Adipocyte (in vitro differentiated cells): ENCODE measurements at regions not wholly inside any gene's neighbourhood (a gene's known extent, or its start where the extent isn't known, plus 50 kb on each side); places are given as distances from the start of the nearest gene placed in this dataset.

ENCODE experiments used
- DNase-seq: peaks from one replicate; pipeline ENCODE4 v3.0.0-alpha.2; 2015; ENCODE audit warnings: low read depth
- H3K27me3 ChIP-seq: replicated peaks from 2 replicates; pipeline ENCODE4 v1.7.0; 2013; ENCODE audit warnings: mild to moderate bottlenecking, low read length, moderate library complexity; ENCODE audit not compliant: control insufficient read depth, insufficient read depth
- H3K36me3 ChIP-seq: 2 replicates; pipeline ENCODE4 v1.7.0; 2013; ENCODE audit warnings: low read length, mild to moderate bottlenecking, moderate library complexity; ENCODE audit not compliant: control insufficient read depth, insufficient read depth, severe bottlenecking
- H3K4me1 ChIP-seq: 2 replicates; pipeline ENCODE4 v1.7.0; 2013; ENCODE audit warnings: mild to moderate bottlenecking, low read length, moderate library complexity; ENCODE audit not compliant: control insufficient read depth, insufficient read depth
- H3K4me3 ChIP-seq: 2 replicates; pipeline ENCODE4 v1.7.0; 2013; ENCODE audit warnings: mild to moderate bottlenecking, low read length, moderate library complexity
- H3K9ac ChIP-seq: 2 replicates; pipeline ENCODE4 v1.7.0; 2013; ENCODE audit warnings: mild to moderate bottlenecking, low read length, moderate library complexity
- H3K9me3 ChIP-seq: 2 replicates; pipeline ENCODE4 v1.7.0; 2013; ENCODE audit warnings: mild to moderate bottlenecking, low read length, moderate library complexity; ENCODE audit not compliant: control insufficient read depth

GRCh38 chr6:159107451-159108260 is 61.5 kb upstream of the FNDC1 start:
- no peaks in the 10 kb centered on the region for H3K36me3 ChIP-seq
- peaks cover 3% of the 10 kb centered on the region for H3K4me1 ChIP-seq
- H3K4me3 ChIP-seq = no peak overlapping the region
- DNase-seq = no peak
- no peak overlapping the region for H3K9ac ChIP-seq
- H3K9me3 ChIP-seq = no peaks in the 10 kb centered on the region
- peaks cover 27% of the 10 kb centered on the region for H3K27me3 ChIP-seq

GRCh38 chr6:159106627-159107241 is 61.9 kb upstream of the TAGAP start:
- Histone ChIP-seq H3K4me1 (peaks cover 3% of the 10 kb centered on the region), H3K9ac (no peak overlapping the region), H3K36me3 (no peaks in the 10 kb centered on the region), H3K4me3 (no peak overlapping the region), H3K27me3 (peaks cover 35% of the 10 kb centered on the region), H3K9me3 (no peaks in the 10 kb centered on the region)
- DNase-seq = peak; percentile 38

- Histone ChIP-seq H3K27me3 (peaks cover 41% of the 10 kb centered on the region), H3K9ac (no peak overlapping the region), H3K36me3 (no peaks in the 10 kb centered on the region), H3K9me3 (no peaks in the 10 kb centered on the region), H3K4me1 (peaks cover 3% of the 10 kb centered on the region), H3K4me3 (no peak overlapping the region)
- DNase-seq = no peak
These were observed 60.9 kb upstream of the TAGAP start for GRCh38 chr6:159105716-159106115.

GRCh38 chr6:159104931-159105330 is 60.1 kb upstream of the TAGAP start:
- Histone ChIP-seq H3K4me3 (no peak overlapping the region), H3K27me3 (peaks cover 46% of the 10 kb centered on the region), H3K36me3 (no peaks in the 10 kb centered on the region), H3K9me3 (no peaks in the 10 kb centered on the region), H3K9ac (no peak overlapping the region), H3K4me1 (no peaks in the 10 kb centered on the region)
- no peak for DNase-seq

GRCh38 chr6:159104163-159104925 is 59.6 kb upstream of the TAGAP start:
- no peaks in the 10 kb centered on the region for H3K9me3 ChIP-seq
- H3K4me1 ChIP-seq = no peaks in the 10 kb centered on the region
- H3K27me3 ChIP-seq = peaks cover 45% of the 10 kb centered on the region
- peak; percentile 70 for DNase-seq
- no peak overlapping the region for H3K4me3 ChIP-seq
- H3K9ac ChIP-seq = no peak overlapping the region
- no peaks in the 10 kb centered on the region for H3K36me3 ChIP-seq

GRCh38 chr6:159103396-159104162 is 58.8 kb upstream of the TAGAP start:
- no peaks in the 10 kb centered on the region for H3K4me1 ChIP-seq
- H3K4me3 ChIP-seq = no peak overlapping the region
- no peak for DNase-seq
- H3K9me3 ChIP-seq = no peaks in the 10 kb centered on the region
- H3K27me3 ChIP-seq = peaks cover 43% of the 10 kb centered on the region
- no peaks in the 10 kb centered on the region for H3K36me3 ChIP-seq
- H3K9ac ChIP-seq = no peak overlapping the region

- H3K36me3 ChIP-seq = no peaks in the 10 kb centered on the region
- no peak overlapping the region for H3K9ac ChIP-seq
- DNase-seq = no peak
- no peaks in the 10 kb centered on the region for H3K9me3 ChIP-seq
- H3K4me3 ChIP-seq = no peak overlapping the region
- H3K27me3 ChIP-seq = peaks cover 43% of the 10 kb centered on the region
- H3K4me1 ChIP-seq = no peaks in the 10 kb centered on the region
These were observed 57.8 kb upstream of the TAGAP start for GRCh38 chr6:159102373-159103160.

GRCh38 chr6:159101656-159102055 is 56.9 kb upstream of the TAGAP start:
- Histone ChIP-seq H3K9me3 (no peaks in the 10 kb centered on the region), H3K27me3 (peaks cover 44% of the 10 kb centered on the region), H3K9ac (no peak overlapping the region), H3K36me3 (no peaks in the 10 kb centered on the region), H3K4me1 (no peaks in the 10 kb centered on the region), H3K4me3 (no peak overlapping the region)
- no peak for DNase-seq

- H3K4me3 ChIP-seq = no peak overlapping the region
- no peaks in the 10 kb centered on the region for H3K4me1 ChIP-seq
- peaks cover 46% of the 10 kb centered on the region for H3K27me3 ChIP-seq
- no peak for DNase-seq
- no peaks in the 10 kb centered on the region for H3K36me3 ChIP-seq
- H3K9ac ChIP-seq = no peak overlapping the region
- H3K9me3 ChIP-seq = no peaks in the 10 kb centered on the region
These were observed 55.8 kb upstream of the TAGAP start for GRCh38 chr6:159100395-159101182.

- peak; percentile 51 for DNase-seq
- peaks cover 40% of the 10 kb centered on the region for H3K27me3 ChIP-seq
- H3K4me3 ChIP-seq = no peak overlapping the region
- H3K9ac ChIP-seq = no peak overlapping the region
- H3K9me3 ChIP-seq = no peaks in the 10 kb centered on the region
- H3K4me1 ChIP-seq = no peaks in the 10 kb centered on the region
- H3K36me3 ChIP-seq = no peaks in the 10 kb centered on the region
These were observed 55.2 kb upstream of the TAGAP start for GRCh38 chr6:159099961-159100360.
